A549 (cell line): ENCODE measurements at regions not wholly inside any gene's neighbourhood (a gene's known extent, or its start where the extent isn't known, plus 50 kb on each side); places are given as distances from the start of the nearest gene placed in this dataset.

Source experiments
- CBX8 ChIP-seq: fragments of 200-600 bp; sonication (generic); IDR thresholded peaks from 2 replicates; pipeline ENCODE4 v1.6.1; 2016
- CEBPB ChIP-seq, 2 experiments: fragments of >200 bp in 1 of 2; sonication (Bioruptor Twin) in 1 of 2; formaldehyde crosslinking in 1 of 2; IDR thresholded peaks; 2 replicates each; pipeline ENCODE4 v1.6.1; 2012 to 2016
- CTCF ChIP-seq: fragments of >200 bp; sonication (Bioruptor Twin); formaldehyde crosslinking; IDR thresholded peaks from 3 replicates; pipeline ENCODE4 v1.5.1; 2016
- MAFK ChIP-seq: fragments of 450-650 bp; IDR thresholded peaks from 2 replicates; pipeline ENCODE4 v1.6.1; 2014; ENCODE audit not compliant: partially characterized antibody
- PBX3 ChIP-seq: IDR thresholded peaks from 2 replicates; pipeline ENCODE4 v1.6.1; 2012
- POLR2A ChIP-seq: IDR thresholded peaks from 2 replicates; pipeline ENCODE4 v1.6.1; 2012; ENCODE audit warnings: mild to moderate bottlenecking, low read length
- POLR2AphosphoS2 ChIP-seq: conservative IDR thresholded peaks from 2 replicates; pipeline ENCODE4 v1.6.1; 2012; ENCODE audit warnings: low read length, improper control_type of control experiment, inconsistent platforms

- TF ChIP-seq POLR2A, result no peak
- no peak for TF ChIP-seq CTCF
- TF ChIP-seq CEBPB (IDR thresholded peaks at IDR 0.05), result no peak
- TF ChIP-seq PBX3, result no peak
- no peak for TF ChIP-seq MAFK
- no peak for TF ChIP-seq CBX8
- no peak for TF ChIP-seq POLR2AphosphoS2
Observed at GRCh38 chr11:88431675-88432341, 94.3 kb upstream of the CTSC start.
